Parathyroid adenoma (tissue), 2 donors: ENCODE measurements at regions not wholly inside any gene's neighbourhood (a gene's known extent, or its start where the extent isn't known, plus 50 kb on each side); places are given as distances from the start of the nearest gene placed in this dataset.
"Not testable (repeated sequence)": the region's sequence is repeated elsewhere in the genome, so short reads cannot be mapped to it uniquely, and the experiment has no call there.

Source experiments
- H2AFZ ChIP-seq: fragments of 300-600 bp; sonication (generic); one replicate; pipeline ENCODE4 v1.7.0; 2017; ENCODE audit warnings: antibody characterized with exemption, mild to moderate bottlenecking
- H3K27ac ChIP-seq: fragments of 300-600 bp; sonication (generic); one replicate; pipeline ENCODE4 v1.7.0; 2017
- H3K27me3 ChIP-seq: fragments of 300-600 bp; sonication (generic); one replicate; pipeline ENCODE4 v1.7.0; 2017; ENCODE audit warnings: low read length; ENCODE audit not compliant: control insufficient read depth, insufficient read depth
- H3K36me3 ChIP-seq: fragments of 300-600 bp; sonication (generic); one replicate; pipeline ENCODE4 v1.7.0; 2017; ENCODE audit warnings: low read length; ENCODE audit not compliant: control insufficient read depth, insufficient read depth
- H3K4me1 ChIP-seq: fragments of 300-600 bp; sonication (generic); one replicate; pipeline ENCODE4 v1.7.0; 2017; ENCODE audit warnings: control low read depth
- H3K4me2 ChIP-seq: fragments of 300-600 bp; sonication (generic); one replicate; pipeline ENCODE4 v1.7.0; 2017; ENCODE audit warnings: low read length
- H3K4me3 ChIP-seq: fragments of 300-600 bp; sonication (generic); one replicate; pipeline ENCODE4 v1.7.0; 2017; ENCODE audit warnings: low read depth, low read length
- H3K79me2 ChIP-seq: fragments of 300-600 bp; sonication (generic); one replicate; pipeline ENCODE4 v1.7.0; 2017; ENCODE audit warnings: control low read depth
- H3K9ac ChIP-seq: fragments of 300-600 bp; sonication (generic); one replicate; pipeline ENCODE4 v1.7.0; 2017; ENCODE audit warnings: mild to moderate bottlenecking
- H3K9me3 ChIP-seq: fragments of 300-600 bp; sonication (generic); one replicate; pipeline ENCODE4 v1.7.0; 2017; ENCODE audit warnings: low read length; ENCODE audit not compliant: control insufficient read depth
- CTCF ChIP-seq: fragments of 300-600 bp; sonication (generic); IDR thresholded peaks from one replicate; pipeline ENCODE4 v1.7.0; 2017; ENCODE audit warnings: antibody characterized with exemption, mild to moderate bottlenecking
- donor health status: primary hyperparathyroidism.

- no peaks in the 10 kb centered on the region for H3K27me3 ChIP-seq
- H3K36me3 ChIP-seq: no peaks in the 10 kb centered on the region
- no peak overlapping the region for H3K27ac ChIP-seq
- H3K79me2 ChIP-seq: no peaks in the 10 kb centered on the region
- no peaks in the 10 kb centered on the region for H3K4me1 ChIP-seq
- no peaks in the 10 kb centered on the region for H3K9me3 ChIP-seq
- H3K9ac ChIP-seq: no peak overlapping the region
- no peak overlapping the region for H3K4me2 ChIP-seq
- no peak overlapping the region for H2AFZ ChIP-seq
- TF ChIP-seq CTCF: no peak
- no peak overlapping the region for H3K4me3 ChIP-seq
Observed at GRCh38 chr4:179695175-179695574, 2252.9 kb upstream of the AGA start.

GRCh38 chr4:179698321-179698720, 2256.1 kb upstream of the AGA start:
- TF ChIP-seq CTCF: no peak
- H3K27me3 ChIP-seq: no peaks in the 10 kb centered on the region
- no peak overlapping the region for H3K9ac ChIP-seq
- H3K36me3 ChIP-seq: no peaks in the 10 kb centered on the region
- H2AFZ ChIP-seq: no peak overlapping the region
- no peaks in the 10 kb centered on the region for H3K9me3 ChIP-seq
- no peak overlapping the region for H3K27ac ChIP-seq
- no peak overlapping the region for H3K4me2 ChIP-seq
- H3K79me2 ChIP-seq: no peaks in the 10 kb centered on the region
- H3K4me3 ChIP-seq: no peak overlapping the region
- H3K4me1 ChIP-seq: no peaks in the 10 kb centered on the region

- Histone ChIP-seq H3K9ac (no peak overlapping the region), H3K9me3 (no peaks in the 10 kb centered on the region), H3K27me3 (no peaks in the 10 kb centered on the region), H3K4me2 (no peak overlapping the region), H2AFZ (no peak overlapping the region), H3K36me3 (no peaks in the 10 kb centered on the region), H3K4me3 (no peak overlapping the region), H3K4me1 (no peaks in the 10 kb centered on the region), H3K79me2 (no peaks in the 10 kb centered on the region), H3K27ac (no peak overlapping the region)
- no peak for TF ChIP-seq CTCF
Observed at GRCh38 chr4:179709961-179710624, 2267.9 kb upstream of the AGA start.

GRCh38 chr4:179719766-179720450, 2277.7 kb upstream of the AGA start:
- H3K4me2 ChIP-seq: no peak overlapping the region
- no peak overlapping the region for H3K4me3 ChIP-seq
- TF ChIP-seq CTCF: no peak

GRCh38 chr4:179726491-179726890, 2284.3 kb upstream of the AGA start:
- not testable (repeated sequence) for H3K79me2 ChIP-seq, H3K9me3 ChIP-seq, H2AFZ ChIP-seq, H3K4me1 ChIP-seq, H3K27me3 ChIP-seq, H3K27ac ChIP-seq, H3K4me3 ChIP-seq, H3K36me3 ChIP-seq, H3K9ac ChIP-seq, H3K4me2 ChIP-seq

More at GRCh38 chr4:179719766-179720450, 2277.7 kb upstream of the AGA start:
- no peak overlapping the region for H3K9ac ChIP-seq
- H3K9me3 ChIP-seq: no peaks in the 10 kb centered on the region
- H3K27ac ChIP-seq: no peak overlapping the region
- no peaks in the 10 kb centered on the region for H3K27me3 ChIP-seq
- no peaks in the 10 kb centered on the region for H3K79me2 ChIP-seq
- H3K4me1 ChIP-seq: no peaks in the 10 kb centered on the region
- no peak overlapping the region for H2AFZ ChIP-seq
- no peaks in the 10 kb centered on the region for H3K36me3 ChIP-seq
